GM19455 (cell line): ENCODE measurements at regions not wholly inside any gene's neighbourhood (a gene's known extent, or its start where the extent isn't known, plus 50 kb on each side); places are given as distances from the start of the nearest gene placed in this dataset.

Source experiments
- ATAC-seq: cut with Tn5 transposase; IDR thresholded peaks from one replicate; pipeline ENCODE4 v1.9.1; 2021; ENCODE audit not compliant: unreplicated experiment

DNA sequence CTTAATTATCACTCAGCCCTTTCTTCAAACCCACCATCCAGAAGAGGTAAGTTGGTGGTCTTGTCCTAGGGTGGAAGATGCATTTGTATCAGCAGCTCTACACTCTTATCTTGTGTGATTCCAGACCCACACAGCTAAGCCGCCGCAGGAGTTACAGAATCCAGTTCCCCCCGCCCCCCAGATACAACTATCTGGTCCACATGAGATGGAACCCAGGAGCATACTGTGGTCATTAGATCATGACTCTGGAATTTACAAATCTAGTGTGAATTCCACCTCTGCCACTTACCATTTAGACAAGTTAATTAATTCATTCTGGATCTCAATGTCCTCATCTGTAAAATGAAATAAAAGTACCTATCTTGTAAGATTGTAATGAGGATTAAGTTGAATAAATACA, 486.4 kb downstream of the BCL11A start:
- ATAC-seq: no peak

DNA sequence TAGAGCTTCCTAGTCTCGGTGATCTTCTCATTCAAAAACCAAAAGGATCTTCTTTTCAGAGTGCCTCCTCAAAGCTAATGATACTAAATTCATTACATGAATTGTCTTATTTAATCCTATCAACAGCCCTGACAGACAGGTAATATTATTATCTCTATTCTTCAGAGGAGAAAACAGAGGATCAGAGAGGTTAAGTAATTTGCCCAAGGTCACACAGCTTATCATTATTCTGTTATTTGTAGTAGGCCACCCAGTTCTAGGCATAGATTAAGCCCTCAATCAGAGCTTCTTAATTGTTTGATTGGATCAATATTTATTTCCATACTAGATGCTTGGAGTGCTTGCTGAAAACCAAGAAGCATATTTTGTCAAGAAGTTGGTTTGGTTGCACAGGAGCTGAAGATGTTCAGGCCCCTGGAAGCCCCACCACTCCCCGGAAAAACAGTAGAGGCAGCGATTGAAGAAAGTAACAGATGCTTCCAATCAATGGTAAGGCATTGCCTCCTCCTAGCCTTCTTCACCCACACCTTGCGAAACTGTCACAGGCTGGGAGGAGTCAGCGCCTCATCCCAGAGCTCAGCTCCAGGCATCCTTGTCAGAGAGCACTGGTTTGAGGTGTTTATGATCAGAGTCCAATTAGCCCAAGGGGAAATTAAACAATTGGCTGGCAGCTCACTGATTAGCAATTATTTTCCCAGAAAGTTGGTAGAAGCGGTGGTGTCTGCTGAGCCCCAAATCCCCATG, 487.2 kb downstream of the BCL11A start:
- no peak for ATAC-seq

DNA sequence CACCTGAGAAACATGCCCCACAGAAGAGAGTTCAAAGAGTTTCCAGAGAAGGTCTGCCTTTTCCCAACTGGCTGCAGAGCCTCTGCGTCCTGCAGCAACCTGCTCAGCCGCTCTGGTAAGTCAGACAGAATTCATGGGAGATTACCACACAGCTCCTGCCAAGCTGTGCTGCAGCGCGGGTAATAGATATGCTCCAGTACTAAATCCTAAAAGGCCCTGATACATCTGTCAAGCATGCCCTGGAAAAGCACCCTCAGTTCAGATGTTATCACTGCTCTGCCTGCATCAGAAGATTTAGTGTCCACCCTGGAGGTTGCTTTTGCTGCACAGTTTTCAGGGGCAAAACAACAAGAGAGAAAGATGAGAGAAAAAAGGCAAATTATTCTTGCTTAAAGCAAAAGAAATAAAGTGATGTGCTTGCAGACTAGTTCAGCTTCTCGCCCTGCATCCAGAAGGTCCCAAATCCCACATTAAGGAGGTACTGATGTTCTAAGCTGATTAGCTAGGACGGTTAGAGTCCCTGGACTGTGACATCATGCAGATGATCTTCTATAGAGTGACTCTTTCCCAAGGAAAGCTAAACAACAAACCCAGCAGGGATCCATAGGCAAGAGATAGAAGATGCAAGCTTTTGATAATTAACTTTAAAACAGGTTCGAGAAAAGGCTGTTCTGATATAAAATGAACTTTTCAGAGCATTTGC, 488.6 kb downstream of the BCL11A start:
- ATAC-seq: no peak

DNA sequence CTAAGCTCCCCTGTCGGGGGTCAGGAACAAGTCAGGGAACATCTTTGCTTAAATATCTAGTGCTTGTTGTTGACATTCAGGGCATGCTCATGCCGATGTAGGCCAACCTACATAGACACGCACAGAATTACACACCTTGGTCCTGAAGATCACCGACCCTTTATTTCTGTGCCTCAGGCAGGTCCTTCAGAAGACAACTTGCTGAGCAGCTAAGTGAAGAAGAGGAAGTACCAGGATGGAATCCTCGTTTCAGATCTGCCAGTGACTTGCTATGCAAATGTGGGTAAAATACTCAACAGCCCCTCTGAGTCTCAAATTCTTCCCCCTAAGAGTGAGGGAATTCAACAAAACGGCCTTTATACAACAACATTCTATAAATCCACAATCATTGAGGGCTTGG, 494.7 kb downstream of the BCL11A start:
- no peak for ATAC-seq

DNA sequence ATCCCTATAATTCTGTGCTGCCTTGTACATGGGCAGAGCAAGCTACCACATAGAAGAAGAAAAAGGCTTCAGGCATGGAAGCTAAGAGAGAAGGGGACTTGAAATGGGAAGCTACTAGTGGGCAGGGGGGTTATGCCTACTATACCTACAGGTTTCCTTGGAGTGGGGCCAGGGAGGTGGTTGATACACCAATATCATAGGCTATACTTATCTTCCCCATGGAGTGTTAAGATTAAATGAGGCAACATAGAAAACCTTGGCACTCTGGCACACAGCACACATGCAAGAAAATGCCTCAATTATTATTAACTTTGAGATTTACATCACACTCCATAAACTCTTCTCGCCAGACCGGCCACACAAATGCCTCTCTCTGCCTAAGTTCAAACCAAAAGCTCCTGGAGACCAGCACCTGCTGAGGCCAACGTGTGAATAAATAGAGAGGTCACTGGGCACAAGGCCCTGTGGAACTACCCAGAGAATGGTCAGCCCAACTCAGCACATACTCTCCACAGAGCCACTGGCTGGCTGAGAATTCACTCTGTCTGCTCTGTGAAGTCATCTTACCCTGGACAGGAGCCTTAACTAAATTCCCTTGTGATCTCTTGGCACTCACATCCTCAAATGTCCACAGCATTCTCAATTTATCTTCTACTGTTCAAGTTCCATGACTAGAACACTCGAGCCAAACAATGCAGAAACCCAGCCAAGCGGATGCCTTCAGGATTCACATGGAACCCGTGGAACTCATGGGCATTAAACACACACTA, 498.7 kb downstream of the BCL11A start:
- no peak for ATAC-seq

DNA sequence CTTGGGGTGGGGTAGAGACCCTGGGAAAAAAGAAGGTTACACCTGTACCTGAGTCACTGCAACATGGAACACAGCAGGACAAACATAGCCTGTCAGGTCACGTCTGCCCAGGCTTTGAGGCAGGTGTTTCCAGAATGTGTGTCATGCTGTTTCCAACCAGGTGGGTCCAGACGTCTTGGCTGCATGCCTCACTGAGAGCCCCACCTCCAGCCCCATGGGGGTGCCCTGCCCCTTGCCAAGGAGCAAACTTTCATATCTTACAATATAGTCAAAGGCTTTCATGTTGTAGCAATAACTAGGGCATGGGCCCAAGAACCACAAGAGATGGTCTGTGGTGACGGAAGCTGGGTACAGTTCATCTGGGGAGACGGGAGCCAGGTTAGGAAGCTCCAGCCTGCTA, 499.7 kb downstream of the BCL11A start:
- no peak for ATAC-seq

DNA sequence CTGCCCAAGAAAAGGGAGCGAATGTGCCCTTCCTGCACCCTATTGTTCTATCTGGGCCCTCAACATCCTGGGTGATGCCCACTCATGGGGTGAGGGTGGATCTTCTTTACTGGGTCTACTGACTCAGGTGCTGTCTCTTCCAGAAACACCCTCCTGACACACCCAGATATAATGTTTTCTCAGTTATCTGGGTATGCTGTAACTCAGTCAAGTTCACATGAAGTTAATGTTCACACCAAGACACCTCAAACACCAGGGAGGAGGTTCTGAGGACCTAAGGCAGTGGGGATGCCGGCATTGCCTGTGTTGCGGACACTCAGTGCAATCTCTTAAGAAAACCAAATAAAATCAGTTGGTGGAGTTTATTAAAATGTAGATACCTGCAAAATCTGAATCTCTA, 500.9 kb downstream of the BCL11A start:
- ATAC-seq: no peak

DNA sequence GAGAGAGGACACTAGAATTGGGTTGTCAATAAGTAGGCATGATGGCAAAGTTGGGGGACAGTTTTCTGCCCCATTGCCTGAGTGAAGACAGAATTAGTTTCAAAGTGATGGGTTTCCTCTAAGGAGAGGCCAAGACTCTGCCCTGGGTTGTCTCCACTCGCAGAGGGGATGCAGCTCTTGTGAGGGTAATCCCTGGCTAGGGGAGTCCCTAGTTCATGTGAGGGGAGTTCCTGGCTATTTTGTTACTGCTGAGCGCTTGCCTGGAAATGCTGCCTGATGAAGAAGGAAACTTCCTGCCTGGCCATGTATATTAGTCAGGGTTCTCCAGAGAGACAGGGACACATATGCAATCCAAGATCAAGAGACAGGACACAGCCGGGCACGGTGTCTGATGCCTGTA, 501.5 kb downstream of the BCL11A start:
- ATAC-seq: no peak

DNA sequence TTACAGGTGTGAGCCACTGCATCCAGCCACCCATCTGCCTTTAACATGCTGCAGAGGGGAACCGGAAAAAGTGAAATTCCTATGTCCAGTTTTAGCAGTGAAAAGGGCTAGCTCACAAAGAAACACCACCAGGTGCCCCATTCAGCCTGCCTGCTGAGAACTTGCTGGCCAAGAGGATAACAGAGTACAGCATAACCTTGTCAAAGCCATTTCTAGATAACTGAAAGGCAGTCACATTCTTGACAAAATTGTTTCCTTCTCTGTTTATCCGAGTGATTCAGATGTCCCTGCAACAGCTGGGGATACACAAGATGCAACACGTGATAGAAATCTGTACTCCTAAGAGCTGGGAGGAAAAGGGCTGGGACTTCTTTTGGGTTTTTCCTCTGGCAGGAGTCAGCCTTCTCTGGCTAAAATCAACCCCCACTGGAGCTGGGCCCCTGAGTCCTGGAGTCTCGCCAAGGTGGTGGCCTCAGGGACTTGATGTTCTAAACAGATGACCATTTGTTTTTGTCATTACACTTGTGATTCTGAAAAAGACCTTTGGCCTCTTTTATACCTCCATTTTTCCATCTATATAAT, 505.4 kb downstream of the BCL11A start:
- ATAC-seq: no peak

DNA sequence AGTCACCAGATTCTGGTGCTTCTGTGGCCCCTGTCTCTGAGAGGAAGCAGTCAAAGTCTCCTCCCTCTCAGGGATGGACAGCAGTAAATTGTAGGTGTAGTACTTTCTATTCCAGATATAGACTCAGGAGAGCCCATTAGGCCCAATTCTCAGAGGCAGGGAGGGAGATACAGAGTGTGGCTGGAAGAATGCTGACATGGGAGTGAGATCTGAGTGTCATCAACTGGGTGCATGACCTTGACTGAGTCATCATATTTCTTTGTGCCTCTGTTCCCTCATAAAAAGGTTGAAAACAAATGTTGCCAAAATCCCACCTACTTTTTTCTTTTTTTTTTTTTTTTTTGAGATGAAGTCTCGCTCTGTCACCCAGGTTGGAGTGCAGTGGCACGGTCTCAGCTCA, 506.1 kb downstream of the BCL11A start:
- ATAC-seq: no peak

DNA sequence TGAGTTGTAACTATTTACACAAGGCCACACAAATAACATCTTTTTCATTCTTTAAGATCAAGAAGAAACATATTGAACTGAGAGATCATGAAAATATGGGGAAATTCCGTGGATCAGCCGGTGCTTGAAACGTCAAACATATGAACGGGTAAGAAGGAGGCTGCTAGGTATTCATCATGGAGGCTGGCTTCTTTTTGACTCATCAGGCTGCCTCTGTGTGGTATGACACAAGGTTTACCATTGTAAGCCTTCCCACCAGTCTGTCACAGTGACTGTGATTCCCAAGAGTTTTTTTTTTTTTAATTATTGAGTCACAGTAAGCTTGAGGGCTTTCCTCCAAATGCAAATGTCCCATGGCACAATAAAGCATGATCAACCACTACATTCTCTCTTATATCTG, 506.9 kb downstream of the BCL11A start:
- no peak for ATAC-seq

DNA sequence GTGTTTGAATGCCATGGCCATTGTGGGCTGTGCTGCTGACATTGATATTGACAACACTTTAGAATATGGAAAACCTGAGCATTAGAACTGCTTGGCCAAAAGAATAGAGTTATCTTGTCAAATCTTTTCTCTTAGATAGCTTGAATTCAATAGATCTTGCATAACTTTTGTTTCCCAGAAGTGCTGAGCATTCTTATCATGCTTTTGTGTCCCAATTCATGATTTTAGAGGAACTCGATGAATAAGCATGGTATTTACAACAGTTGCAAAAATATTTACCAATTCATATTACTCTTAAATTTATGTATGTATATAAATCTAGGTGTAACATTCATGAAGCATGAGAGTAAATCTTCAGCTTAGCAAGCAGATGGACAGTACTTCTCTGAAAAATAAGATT, 508.0 kb downstream of the BCL11A start:
- ATAC-seq: no peak

DNA sequence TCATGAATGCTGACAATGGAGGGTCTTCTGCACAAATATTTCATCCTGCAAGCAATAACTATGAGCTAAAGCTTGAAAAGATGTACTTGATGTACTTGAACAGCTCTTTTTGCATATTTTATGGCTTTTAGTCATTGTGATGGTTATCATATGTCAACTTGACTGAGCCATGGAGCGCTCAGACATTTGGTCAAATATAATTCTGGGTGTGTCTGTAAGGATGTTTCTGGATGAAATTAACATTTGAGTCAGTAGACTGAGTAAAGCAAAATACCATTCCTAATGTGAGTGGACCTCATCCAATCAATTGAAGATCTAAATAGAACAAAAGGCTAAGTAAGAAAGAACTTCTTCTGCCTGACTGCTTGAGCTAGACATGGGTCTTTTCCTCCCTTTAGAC, 509.0 kb downstream of the BCL11A start:
- ATAC-seq: no peak

DNA sequence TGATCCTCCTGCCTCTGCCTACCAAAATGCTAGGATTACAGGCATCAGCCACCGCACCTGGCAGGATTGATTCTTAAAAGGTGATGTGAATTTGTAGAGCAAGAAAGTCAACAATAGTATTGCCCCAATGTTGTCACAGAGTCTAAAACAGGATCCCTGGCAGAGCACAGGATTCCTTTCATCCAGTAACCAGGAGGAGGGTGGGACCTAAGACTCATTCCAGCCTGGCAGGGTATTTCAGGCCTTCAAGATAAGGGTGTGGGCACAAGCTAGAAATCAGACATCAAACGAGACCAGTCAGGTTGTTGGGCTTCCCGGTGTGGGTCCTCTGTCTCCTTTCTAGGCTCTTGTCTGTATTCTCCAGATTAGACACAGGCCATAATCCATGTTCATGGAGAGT, 511.4 kb downstream of the BCL11A start:
- ATAC-seq: no peak

DNA sequence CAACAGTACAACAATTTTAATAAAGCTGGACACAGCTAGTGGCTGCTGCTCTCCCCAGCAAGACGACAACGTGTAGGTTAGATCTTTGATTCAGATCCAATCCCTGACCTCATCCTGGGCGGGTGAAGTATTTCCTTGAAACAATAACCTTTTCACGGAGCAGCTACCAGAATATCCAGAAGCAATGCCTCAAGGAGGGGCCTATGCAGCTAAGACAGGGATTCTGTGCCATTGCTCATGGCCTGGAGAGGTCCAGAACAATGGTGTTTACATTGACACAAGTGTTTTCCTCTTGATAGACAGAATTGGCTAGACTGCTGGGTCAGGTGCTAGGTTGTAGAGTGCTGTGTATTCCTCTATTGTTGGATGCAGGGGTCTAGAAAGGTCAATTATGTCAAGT, 520.1 kb downstream of the BCL11A start:
- no peak for ATAC-seq

DNA sequence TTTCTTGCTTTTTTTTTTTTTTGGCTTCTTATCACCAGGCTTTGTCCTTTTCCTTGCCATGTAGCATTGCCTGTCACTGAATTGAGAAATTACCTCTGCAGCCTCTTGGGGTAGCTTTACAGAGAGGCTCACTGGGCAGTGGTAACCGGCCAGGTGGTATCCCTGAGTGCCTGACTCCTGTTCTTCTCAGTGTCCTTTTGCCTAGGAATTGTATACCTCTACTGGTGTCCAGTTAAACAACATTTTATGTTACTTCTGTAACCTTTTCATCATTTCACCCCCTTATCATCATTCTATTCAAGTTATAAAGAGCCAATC, 523.9 kb downstream of the BCL11A start:
- ATAC-seq: no peak

DNA sequence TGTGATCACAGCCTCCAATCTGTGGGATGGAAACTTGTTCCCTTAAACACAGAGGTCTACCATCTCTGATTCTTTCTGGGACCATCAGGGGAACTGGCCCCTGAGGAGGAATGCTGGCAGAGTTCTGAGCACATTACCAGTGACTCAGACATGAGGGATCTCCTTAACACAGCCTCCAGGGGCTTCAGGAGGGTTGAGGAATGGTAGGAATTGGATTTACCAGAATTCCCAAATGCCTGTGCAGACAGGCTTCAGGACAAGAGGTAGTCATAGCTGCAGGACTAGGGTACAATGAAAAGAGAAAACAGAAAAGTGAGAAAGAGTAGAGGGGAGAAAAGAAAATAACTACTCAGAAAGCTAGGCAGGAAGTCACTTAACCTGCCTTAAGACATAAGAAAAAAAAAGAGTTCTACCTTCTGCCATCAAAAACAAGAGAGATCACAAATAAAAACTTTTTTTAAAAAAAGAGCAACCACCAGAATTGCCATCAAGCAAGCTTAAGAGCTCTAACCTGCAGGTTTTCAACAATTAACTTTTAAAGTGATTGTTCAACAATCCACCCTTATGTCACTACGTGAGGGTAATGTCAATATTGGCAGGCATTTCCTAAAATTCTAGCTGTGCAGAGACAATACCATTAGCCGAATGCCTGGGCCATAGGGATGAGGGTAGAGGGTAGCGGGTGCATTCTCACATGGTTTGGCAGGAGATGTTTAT, 524.4 kb downstream of the BCL11A start:
- ATAC-seq: no peak

DNA sequence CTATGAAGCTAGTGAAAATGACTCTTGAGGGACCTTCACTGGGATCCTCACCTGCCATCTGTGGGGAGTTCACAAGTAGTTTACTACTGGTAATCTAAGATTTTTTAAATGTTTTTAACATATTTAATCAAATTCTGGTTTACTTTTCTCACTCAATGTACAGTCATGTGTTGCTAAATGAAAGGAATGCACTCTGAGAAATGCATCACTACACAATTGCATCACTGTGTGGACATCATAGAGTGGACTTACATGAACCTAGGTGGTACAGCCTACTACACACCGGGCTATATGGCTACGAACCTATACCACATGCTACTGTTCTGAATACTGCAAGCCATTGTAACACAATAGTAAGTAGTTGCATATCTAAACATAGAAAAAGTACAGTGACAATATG, 528.0 kb downstream of the BCL11A start:
- ATAC-seq: no peak

DNA sequence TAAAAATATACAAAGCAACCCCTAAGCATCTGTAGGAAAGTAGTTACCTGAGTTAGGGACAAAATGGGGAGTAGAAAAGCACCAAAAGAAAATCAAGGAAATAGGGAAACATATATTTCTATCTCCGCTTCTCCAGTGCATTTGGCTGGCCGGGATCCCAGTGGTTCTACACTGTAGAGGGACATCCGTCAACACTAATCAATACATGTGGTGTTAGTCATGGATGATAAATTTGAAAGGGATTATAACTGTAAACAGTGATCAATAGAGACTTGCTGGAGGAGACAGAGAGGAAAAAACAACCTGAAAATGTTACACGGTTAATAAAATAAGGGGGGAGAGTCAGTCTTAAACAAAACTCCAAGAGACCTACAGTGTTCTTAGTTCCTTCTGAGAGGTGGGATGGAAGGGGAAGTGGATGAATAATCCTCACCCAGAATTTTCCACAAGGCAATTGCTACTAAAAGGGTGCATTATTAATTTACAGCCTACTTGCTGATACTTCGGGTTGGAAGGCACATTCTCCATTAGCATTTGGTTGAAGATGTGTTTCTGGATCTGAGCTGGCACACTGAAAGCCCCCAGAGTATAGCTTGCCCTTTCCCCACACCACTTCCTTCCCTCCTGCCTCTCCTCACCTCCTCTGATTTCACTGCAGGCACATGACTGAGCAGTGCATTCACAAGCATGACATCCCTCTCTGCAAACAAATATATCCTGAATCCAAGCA, 530.0 kb downstream of the BCL11A start:
- no peak for ATAC-seq

DNA sequence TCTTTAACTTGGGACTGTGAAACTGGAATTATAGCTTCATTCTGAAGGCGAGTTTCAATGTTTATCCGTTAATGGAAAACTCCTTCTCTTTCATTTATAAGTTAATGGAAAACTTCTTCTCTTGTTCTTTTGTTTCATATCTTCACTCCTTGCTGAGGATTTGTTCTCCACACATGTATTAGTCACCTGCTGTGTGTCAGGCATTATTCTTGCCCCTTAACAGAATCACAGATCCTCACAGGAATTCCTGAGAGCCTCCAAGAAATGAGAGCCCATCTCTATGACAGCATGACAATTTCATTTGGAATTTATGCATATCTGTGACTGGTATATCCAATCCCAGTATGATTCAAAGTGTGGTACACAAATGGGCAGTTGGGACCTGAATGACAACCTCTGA, 545.8 kb downstream of the BCL11A start:
- ATAC-seq: no peak

DNA sequence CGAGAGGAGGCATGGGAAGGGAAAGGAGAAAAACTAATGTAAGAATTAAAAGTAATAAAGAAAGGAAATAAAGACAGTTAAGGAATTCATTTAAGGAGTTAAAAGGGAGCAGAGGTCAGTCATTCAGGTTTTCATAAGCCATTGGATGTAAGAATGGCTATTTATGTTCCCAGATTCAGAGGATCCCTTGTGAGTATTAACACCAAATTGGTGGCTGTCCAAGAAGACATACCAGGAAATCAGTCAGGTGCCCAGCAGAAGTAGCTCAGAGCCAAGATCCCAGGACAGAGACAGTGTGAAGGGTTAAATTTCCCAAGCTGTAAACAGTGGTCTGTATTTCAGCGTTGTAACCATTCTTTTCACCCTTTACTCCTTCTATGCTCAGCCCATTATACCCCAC, 550.4 kb downstream of the BCL11A start:
- no peak for ATAC-seq
